B cell (primary cell): ENCODE measurements at regions not wholly inside any gene's neighbourhood (a gene's known extent, or its start where the extent isn't known, plus 50 kb on each side); places are given as distances from the start of the nearest gene placed in this dataset.

Experiments
- ATAC-seq: fragments of 200-7000 bp; cut with Tn5 transposase; one replicate; pipeline ENCODE4 v1.10.0; 2021; ENCODE audit warnings: low read depth, mild to moderate bottlenecking, moderate number of reproducible peaks, moderate library complexity
- CTCF ChIA-PET: fragments of 350-600 bp; sonication (Branson Sonifier 250); formaldehyde crosslinking; loops from one replicate; lab custom pipeline; 2021; ENCODE audit warnings: antibody characterized with exemption, inconsistent platforms; lab: Charles Lee
- POLR2A ChIA-PET: fragments of 350-600 bp; sonication (Branson Sonifier 250); formaldehyde crosslinking; loops from one replicate; lab custom pipeline; 2021; ENCODE audit warnings: antibody characterized with exemption; lab: Charles Lee
- DNase-seq: peaks from one replicate; pipeline ENCODE4 v3.0.0; 2013
- H2AFZ ChIP-seq: 2 replicates; pipeline ENCODE4 v1.6.1; 2012; ENCODE audit warnings: mild to moderate bottlenecking, low read depth, low read length; ENCODE audit not compliant: insufficient read depth, poor library complexity, severe bottlenecking
- H3K27ac ChIP-seq, 2 donors: 1 replicate in 1 of 2; 2 replicates in 1 of 2; pipeline ENCODE4 v1.5.1; 2012 to 2013; ENCODE audit warnings: low read length in 2 of 2, mild to moderate bottlenecking in 2 of 2, moderate library complexity in 1 of 2
- H3K27me3 ChIP-seq, 4 experiments: fragments of 200-600 bp in 1 of 4; sonication (generic) in 1 of 4; replicated peaks in 1 of 4; 1 replicate in 2 of 4; 2 replicates in 2 of 4; pipeline versions ENCODE4 v1.6.1 to v1.7.0; 2013 to 2016; ENCODE audit warnings: low read length in 3 of 4, mild to moderate bottlenecking in 2 of 4, mixed read lengths in 1 of 4, moderate library complexity in 1 of 4; ENCODE audit not compliant: insufficient read depth in 4 of 4, control insufficient read depth in 3 of 4; ENCODE audit errors: control extremely low read depth in 1 of 4
- H3K36me3 ChIP-seq, 2 experiments: replicated peaks in 1 of 2; 1 replicate in 1 of 2; 2 replicates in 1 of 2; pipeline versions ENCODE4 v1.6.1 to v1.7.1; 2013; ENCODE audit warnings: low read length in 1 of 2; ENCODE audit not compliant: insufficient read depth in 2 of 2, control insufficient read depth in 1 of 2; ENCODE audit errors: control extremely low read depth in 1 of 2, extremely low read depth in 1 of 2
- H3K4me1 ChIP-seq, 2 donors: fragments of 200-600 bp in 1 of 2; sonication (generic) in 1 of 2; 1 replicate in 1 of 2; 2 replicates in 1 of 2; pipeline versions ENCODE4 v1.5.1 to v1.6.1; 2013 to 2017; ENCODE audit warnings: low read length in 2 of 2; ENCODE audit not compliant: control insufficient read depth in 2 of 2, insufficient read depth in 2 of 2
- H3K4me2 ChIP-seq: replicated peaks from 2 replicates; pipeline ENCODE3; 2012; ENCODE audit warnings: mild to moderate bottlenecking, low read depth, low read length; ENCODE audit not compliant: poor library complexity, severe bottlenecking
- H3K4me3 ChIP-seq, 5 experiments: fragments of 200-600 bp in 1 of 5; sonication (generic) in 1 of 5; 1 replicate in 3 of 5; 2 replicates in 2 of 5; pipeline versions ENCODE4 v1.5.1 to v1.7.0; 2011 to 2016; ENCODE audit warnings: low read length in 4 of 5, mild to moderate bottlenecking in 4 of 5, low read depth in 2 of 5, control low read depth in 1 of 5, moderate library complexity in 1 of 5; ENCODE audit not compliant: insufficient read depth in 1 of 5; ENCODE audit errors: control extremely low read depth in 1 of 5, extremely low read depth in 1 of 5
- H3K79me2 ChIP-seq: fragments of 200-600 bp; sonication (generic); one replicate; pipeline ENCODE4 v1.6.0; 2016; ENCODE audit warnings: low read length; ENCODE audit not compliant: control insufficient read depth, insufficient read depth
- H3K9ac ChIP-seq: fragments of 200-600 bp; sonication (generic); 2 replicates; pipeline ENCODE4 v1.6.1; 2017; ENCODE audit warnings: mild to moderate bottlenecking, low read length, moderate library complexity
- H3K9me3 ChIP-seq, 3 donors: one replicate each; pipeline versions ENCODE4 v1.6.1 to v1.7.1; 2013; ENCODE audit warnings: low read length in 2 of 3; ENCODE audit not compliant: control insufficient read depth in 2 of 3, insufficient read depth in 1 of 3; ENCODE audit errors: control extremely low read depth in 1 of 3
- H4K20me1 ChIP-seq: 2 replicates; pipeline ENCODE4 v1.6.0; 2012; ENCODE audit warnings: mild to moderate bottlenecking, low read length; ENCODE audit not compliant: insufficient read depth, control insufficient read depth, poor library complexity, severe bottlenecking
- H3K27ac Mint-ChIP-seq: one replicate; pipeline ENCODE4 v1.8.0; 2021; ENCODE audit warnings: mixed read lengths
- H3K27me3 Mint-ChIP-seq: one replicate; pipeline ENCODE4 v1.8.0; 2021; ENCODE audit warnings: mixed read lengths
- H3K4me1 Mint-ChIP-seq: one replicate; pipeline ENCODE4 v1.8.0; 2021; ENCODE audit warnings: mixed read lengths
- H3K4me3 Mint-ChIP-seq: one replicate; pipeline ENCODE4 v1.8.0; 2021; ENCODE audit warnings: mixed read lengths
- H3K9me3 Mint-ChIP-seq: one replicate; pipeline ENCODE4 v1.8.0; 2022; ENCODE audit warnings: mixed read lengths; ENCODE audit not compliant: insufficient read depth
- EZH2 ChIP-seq: IDR thresholded peaks from 2 replicates; pipeline ENCODE4 v1.6.1; 2012; ENCODE audit warnings: borderline replicate concordance, low read depth, mild to moderate bottlenecking, moderate library complexity, low read length; ENCODE audit not compliant: insufficient read depth, poor library complexity, severe bottlenecking
- whole genome bisulfite sequencing: methylation state at CpG from one replicate; pipeline ENCODE4 v1.1.5; 2013; ENCODE audit warnings: missing lambda C conversion rate; ENCODE audit not compliant: insufficient coverage; 5-methylcytosine and 5-hydroxymethylcytosine counted together
- intact Hi-C: fragments of 100-400 bp; cut with micrococcal nuclease; formaldehyde crosslinking; loops from one replicate; pipeline ENCODE4 v1.10.0; 2022
- TF ChIP-seq, protein P1 (sequence below): fragments of 200-600 bp; IDR thresholded peaks from one replicate; pipeline ENCODE4 v1.8.0; 2022; ENCODE audit warnings: antibody characterized with exemption, mild to moderate bottlenecking

DNA sequence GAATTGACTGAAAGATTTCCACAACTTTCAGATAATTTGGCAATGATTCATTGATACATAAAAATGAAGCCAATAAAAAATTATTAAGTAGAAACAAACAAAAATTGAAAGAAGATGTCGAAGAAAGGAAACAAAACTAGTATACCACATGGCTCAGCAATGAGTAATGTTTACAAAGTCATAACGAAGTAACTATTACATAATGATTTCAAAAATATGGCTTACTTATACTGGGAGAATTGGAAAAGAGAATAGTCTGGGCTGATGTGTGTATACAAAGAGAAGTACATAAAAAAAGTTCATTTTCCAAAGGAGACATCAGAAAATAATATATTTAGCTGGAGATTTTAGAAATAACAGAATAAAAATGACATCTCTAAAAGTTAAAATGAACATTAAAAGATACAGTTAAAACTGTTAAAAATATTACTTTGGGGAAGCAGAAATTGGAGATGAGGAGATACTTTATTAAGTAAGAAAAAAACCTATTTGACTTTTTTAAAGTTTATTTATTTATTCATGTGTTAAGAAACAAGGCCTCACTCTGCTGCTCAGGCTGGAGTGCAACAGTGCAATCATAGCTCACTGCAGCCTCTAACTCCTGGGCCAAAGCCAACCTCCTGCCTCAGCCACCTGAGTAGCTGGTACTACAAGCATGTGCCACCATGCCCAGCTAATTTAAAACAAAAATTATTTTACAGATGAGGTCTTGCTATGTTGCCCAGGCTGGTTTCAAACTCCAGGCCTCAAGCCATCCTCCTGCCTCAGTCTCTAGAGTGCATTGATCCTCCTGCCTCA lies 409.7 kb upstream of the PIK3C3 start:
- H3K27ac Mint-ChIP-seq: no peak overlapping the region
- no peaks in the 10 kb centered on the region for H3K36me3 ChIP-seq
- POLR2A ChIA-PET: no interaction called here
- H4K20me1 ChIP-seq: no peaks in the 10 kb centered on the region
- no peaks in the 10 kb centered on the region for H3K4me1 Mint-ChIP-seq
- peaks cover 0 to 1% (median 0%) of the 10 kb centered on the region in 3 donors for H3K9me3 ChIP-seq
- no peak overlapping the region for H2AFZ ChIP-seq
- intact Hi-C loops: no loop called here
- H3K4me2 ChIP-seq: no peak overlapping the region
- no peak overlapping the region for H3K4me3 ChIP-seq
- no peak for TF ChIP-seq EZH2
- TF ChIP-seq, protein P1, sequence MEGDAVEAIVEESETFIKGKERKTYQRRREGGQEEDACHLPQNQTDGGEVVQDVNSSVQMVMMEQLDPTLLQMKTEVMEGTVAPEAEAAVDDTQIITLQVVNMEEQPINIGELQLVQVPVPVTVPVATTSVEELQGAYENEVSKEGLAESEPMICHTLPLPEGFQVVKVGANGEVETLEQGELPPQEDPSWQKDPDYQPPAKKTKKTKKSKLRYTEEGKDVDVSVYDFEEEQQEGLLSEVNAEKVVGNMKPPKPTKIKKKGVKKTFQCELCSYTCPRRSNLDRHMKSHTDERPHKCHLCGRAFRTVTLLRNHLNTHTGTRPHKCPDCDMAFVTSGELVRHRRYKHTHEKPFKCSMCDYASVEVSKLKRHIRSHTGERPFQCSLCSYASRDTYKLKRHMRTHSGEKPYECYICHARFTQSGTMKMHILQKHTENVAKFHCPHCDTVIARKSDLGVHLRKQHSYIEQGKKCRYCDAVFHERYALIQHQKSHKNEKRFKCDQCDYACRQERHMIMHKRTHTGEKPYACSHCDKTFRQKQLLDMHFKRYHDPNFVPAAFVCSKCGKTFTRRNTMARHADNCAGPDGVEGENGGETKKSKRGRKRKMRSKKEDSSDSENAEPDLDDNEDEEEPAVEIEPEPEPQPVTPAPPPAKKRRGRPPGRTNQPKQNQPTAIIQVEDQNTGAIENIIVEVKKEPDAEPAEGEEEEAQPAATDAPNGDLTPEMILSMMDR: no peak
- DNase-seq (no peak), ATAC-seq (no peak)
- CTCF ChIA-PET: no interaction called here
- no peaks in the 10 kb centered on the region for H3K27me3 Mint-ChIP-seq
- no peak overlapping the region for H3K4me3 Mint-ChIP-seq
- H3K27me3 ChIP-seq: no peaks in the 10 kb centered on the region
- no peak overlapping the region for H3K27ac ChIP-seq
- WGBS: no CpG with 5 or more reads among the region's 2 CpGs
- no peaks in the 10 kb centered on the region for H3K79me2 ChIP-seq
- H3K9ac ChIP-seq: no peak overlapping the region
- no peaks in the 10 kb centered on the region for H3K9me3 Mint-ChIP-seq
- no peaks in the 10 kb centered on the region for H3K4me1 ChIP-seq

DNA sequence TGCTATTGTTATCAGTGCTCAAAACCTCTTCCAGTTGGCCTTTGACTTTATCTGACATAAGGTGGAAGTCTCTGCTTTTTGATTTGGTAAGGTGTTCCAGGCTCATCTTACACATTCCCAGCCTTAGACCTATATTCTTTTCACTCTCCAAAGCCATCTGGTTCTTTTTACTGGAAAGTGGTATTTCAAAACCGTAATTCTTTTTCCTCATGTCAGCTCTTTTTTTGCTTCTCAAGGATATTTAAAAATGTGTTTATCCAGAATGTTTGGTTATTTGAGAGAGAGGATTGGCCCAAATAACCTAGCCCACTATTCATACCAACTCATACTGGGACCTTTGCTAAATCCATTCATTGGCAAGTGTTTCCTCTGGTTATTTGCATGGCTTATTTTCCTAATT lies 411.2 kb upstream of the PIK3C3 start:
- H3K27me3 ChIP-seq: no peaks in the 10 kb centered on the region
- no peak overlapping the region for H3K4me3 Mint-ChIP-seq
- no CpG with 5 or more reads among the region's 1 CpG for WGBS
- no peaks in the 10 kb centered on the region for H3K4me1 Mint-ChIP-seq
- no peak overlapping the region for H3K9ac ChIP-seq
- no peak overlapping the region for H2AFZ ChIP-seq
- H3K27me3 Mint-ChIP-seq: no peaks in the 10 kb centered on the region
- no peaks in the 10 kb centered on the region for H4K20me1 ChIP-seq
- no peak overlapping the region for H3K4me3 ChIP-seq
- ChIA-PET POLR2A (no interaction called here), CTCF (no interaction called here)
- no peaks in the 10 kb centered on the region for H3K4me1 ChIP-seq
- no peak for DNase-seq
- intact Hi-C loops: no loop called here
- H3K9me3 Mint-ChIP-seq: no peaks in the 10 kb centered on the region
- no peak for ATAC-seq
- no peaks in the 10 kb centered on the region for H3K36me3 ChIP-seq
- TF ChIP-seq EZH2: no peak
- TF ChIP-seq, protein P1: no peak
- no peak overlapping the region for H3K4me2 ChIP-seq
- peaks cover 0 to 1% (median 0%) of the 10 kb centered on the region in 3 donors for H3K9me3 ChIP-seq
- no peak overlapping the region for H3K27ac Mint-ChIP-seq
- H3K79me2 ChIP-seq: no peaks in the 10 kb centered on the region
- no peak overlapping the region for H3K27ac ChIP-seq
